ENCODE measurements at regions not wholly inside any gene's neighbourhood (a gene's known extent, or its start where the extent isn't known, plus 50 kb on each side); places are given as distances from the start of the nearest gene placed in this dataset.

DNA sequence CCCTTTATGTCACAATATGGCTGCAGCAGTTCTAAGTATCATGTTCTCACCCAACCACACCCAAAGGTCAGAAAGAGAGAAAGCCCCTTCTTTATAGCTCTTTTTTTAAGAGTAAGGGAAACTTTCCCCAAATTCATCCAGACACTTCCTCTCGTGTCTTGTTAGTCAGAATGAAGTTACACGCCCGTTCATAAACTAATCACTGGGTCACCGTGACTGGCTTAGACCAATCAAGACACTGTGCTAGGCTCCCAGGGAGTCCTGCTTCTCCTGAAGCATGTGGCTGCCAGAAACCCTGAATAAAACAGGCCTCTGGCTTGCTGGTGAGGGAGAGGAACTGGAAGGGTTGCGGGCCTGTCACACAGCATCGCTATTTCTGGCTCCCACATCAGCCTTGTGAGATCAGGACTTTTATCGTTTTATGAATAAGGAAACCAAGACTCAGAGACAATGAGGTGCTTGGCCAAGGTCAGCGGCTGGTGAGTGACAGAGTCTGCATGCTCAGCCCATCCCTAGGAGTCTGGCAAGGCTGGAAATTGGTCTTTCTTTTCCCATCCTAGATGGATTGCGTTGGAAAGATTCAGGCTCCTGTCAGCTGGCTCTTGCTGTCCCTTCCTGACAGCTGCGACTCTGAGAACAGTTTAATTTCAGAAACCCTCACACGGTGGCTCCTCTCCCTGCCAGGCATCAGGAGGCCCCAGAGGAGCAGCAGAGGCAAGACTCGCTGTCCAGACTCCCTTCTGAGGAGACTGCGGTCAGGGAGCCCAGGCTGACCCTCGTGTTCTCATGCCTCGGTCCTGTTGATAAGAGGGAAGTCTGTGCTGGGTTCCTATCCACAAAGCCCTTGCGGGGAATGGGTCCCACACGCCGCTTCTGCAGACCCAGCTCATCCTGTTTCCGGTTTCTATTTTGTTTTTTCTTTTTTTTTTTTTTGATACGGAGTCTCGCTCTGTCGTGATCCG lies 104.5 kb upstream of the TAF1B start:
- peak overlapping the region; percentile 70 to 92 (median 88) for H3K27ac ChIP-seq
- intact Hi-C loops (cut with DNase I) = loop anchor here in 3 of 10 donors (2.0 to 10.0 kb wide), 3 partner anchors 20 to 107 kb away; partner anchors contain the start of gene YWHAQ (in 2 of the 3)
- peak overlapping the region in 9 of 10 donors; percentile 14 to 53 (median 40) for H3K4me3 ChIP-seq
- H3K9me3 ChIP-seq = peaks cover 0 to 20% (median 10%) of the 10 kb centered on the region in 11 donors
- DNase-seq = peak in 1 of 2 donors; percentile 58
- 15 to 16% methylated on average over 23 of the region's 23 CpGs for WGBS, 2 donors
- ATAC-seq = peak; percentile 46 to 71 (median 66)
- no peaks in the 10 kb centered on the region for H3K27me3 ChIP-seq
- peaks cover 9 to 42% (median 27%) of the 10 kb centered on the region in 9 donors for H3K4me1 ChIP-seq
- TF ChIP-seq, protein P1, sequence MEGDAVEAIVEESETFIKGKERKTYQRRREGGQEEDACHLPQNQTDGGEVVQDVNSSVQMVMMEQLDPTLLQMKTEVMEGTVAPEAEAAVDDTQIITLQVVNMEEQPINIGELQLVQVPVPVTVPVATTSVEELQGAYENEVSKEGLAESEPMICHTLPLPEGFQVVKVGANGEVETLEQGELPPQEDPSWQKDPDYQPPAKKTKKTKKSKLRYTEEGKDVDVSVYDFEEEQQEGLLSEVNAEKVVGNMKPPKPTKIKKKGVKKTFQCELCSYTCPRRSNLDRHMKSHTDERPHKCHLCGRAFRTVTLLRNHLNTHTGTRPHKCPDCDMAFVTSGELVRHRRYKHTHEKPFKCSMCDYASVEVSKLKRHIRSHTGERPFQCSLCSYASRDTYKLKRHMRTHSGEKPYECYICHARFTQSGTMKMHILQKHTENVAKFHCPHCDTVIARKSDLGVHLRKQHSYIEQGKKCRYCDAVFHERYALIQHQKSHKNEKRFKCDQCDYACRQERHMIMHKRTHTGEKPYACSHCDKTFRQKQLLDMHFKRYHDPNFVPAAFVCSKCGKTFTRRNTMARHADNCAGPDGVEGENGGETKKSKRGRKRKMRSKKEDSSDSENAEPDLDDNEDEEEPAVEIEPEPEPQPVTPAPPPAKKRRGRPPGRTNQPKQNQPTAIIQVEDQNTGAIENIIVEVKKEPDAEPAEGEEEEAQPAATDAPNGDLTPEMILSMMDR (IDR thresholded peaks at IDR 0.05) = peak in 1 of 9 donors; percentile 3
- no peaks in the 10 kb centered on the region for H3K36me3 ChIP-seq

DNA sequence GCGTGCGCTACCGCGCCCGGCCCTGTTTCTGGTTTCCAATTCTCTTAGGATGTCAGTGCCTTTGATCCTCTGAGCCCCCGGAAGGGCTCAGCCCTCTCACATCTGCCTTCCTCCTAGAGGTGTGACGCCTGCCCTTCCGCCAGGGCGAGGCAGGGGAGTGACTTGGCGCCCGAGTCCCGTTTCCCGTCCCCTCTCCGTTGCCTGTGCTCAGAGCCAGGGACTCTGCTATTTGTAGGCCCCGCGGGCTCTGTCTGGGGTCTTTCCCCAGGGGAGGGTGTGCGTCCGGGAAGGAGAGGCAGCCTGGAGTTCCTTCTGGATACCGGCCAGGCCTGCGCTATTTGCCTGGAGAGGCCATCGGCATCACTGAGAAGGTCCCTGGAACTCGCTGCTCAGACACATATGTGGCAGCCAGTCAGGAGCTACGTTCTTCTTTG lies 103.7 kb upstream of the TAF1B start:
- TF ChIP-seq, protein P1 (IDR thresholded peaks at IDR 0.05) = no peak
- H3K9me3 ChIP-seq = peaks cover 0 to 13% (median 5%) of the 10 kb centered on the region in 11 donors
- H3K27me3 ChIP-seq = no peaks in the 10 kb centered on the region
- peak; percentile 86 to 93 (median 90) for ATAC-seq
- H3K27ac ChIP-seq = peak overlapping the region; percentile 70 to 92 (median 88)
- peak overlapping the region in 9 of 10 donors; percentile 14 to 53 (median 40) for H3K4me3 ChIP-seq
- DNase-seq = peak; percentile 86 to 91
- WGBS, 2 donors = 35 to 37% methylated on average over 23 of the region's 23 CpGs
- intact Hi-C loops (cut with DNase I) = loop anchor here in 3 of 10 donors (2.0 to 10.0 kb wide), 3 partner anchors 19 to 107 kb away; partner anchors contain the start of gene YWHAQ (in 2 of the 3)
- H3K4me1 ChIP-seq = peaks cover 9 to 42% (median 28%) of the 10 kb centered on the region in 9 donors
- H3K36me3 ChIP-seq = no peaks in the 10 kb centered on the region

DNA sequence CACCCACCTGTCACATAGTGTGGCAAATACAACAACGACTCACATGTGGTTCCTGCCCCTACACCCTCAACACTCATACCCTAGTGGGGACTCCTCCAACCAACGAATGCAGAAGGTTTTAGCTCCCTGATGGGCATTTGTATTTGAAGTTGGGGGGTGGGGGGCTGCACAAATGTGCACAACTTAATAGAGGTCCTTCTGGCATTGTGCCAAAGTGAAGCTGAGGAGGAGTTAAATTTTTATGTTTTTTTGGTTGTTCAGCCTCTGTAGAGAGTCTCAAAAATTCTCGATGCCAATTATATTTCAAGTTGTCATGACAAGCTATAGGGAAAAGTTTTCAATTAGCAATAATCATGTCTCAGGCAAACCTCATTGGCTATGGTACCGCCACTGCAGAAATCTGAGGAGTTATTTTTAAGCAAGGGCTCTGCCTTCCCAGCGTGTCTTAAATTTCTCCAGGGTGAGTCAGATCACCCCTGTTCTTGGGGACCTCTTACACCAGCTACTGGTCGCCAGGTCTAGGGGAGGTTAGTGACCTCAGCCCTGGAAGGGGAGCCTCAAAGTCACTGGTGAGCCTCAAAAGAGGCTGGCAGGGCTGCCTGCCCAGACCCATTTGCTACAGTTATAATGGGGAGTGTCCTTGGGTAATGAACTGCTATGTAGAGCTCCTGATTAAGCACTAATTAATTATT lies 102.7 kb upstream of the TAF1B start:
- Histone ChIP-seq H3K27me3 (no peaks in the 10 kb centered on the region), H3K9me3 (peaks cover 0 to 6% (median 0%) of the 10 kb centered on the region in 11 donors), H3K27ac (peak overlapping the region in 2 of 10 donors; percentile 37 to 39), H3K36me3 (no peaks in the 10 kb centered on the region), H3K4me3 (no peak overlapping the region), H3K4me1 (peaks cover 9 to 45% (median 30%) of the 10 kb centered on the region in 9 donors)
- peak in 2 of 8 donors; percentile 9 to 24 for ATAC-seq
- TF ChIP-seq, protein P1 (IDR thresholded peaks at IDR 0.05) = no peak
- intact Hi-C loops (cut with DNase I) = no loop called here
- DNase-seq = no peak
- 63 to 76% methylated on average over 6 of the region's 6 CpGs for WGBS, 2 donors

DNA sequence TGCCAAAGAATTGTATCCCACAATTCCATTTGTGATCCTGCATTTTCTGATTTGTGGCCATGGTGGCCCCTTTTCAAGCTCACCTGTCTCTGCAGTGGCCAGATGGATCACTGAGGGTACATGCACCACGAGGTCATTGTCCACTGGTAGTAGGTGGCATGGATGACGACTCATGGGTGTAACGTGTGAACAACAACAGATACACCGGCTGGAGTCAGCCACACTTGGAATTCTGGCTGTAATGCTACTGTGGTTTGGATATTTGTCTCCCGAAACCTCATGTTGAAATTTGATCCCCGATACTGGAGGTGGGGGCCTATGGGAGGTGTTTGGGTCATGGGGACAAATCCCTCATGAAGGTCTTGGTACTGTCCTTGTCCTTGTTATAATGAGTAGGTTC lies 102.2 kb upstream of the TAF1B start:
- H3K4me1 ChIP-seq = peaks cover 9 to 45% (median 30%) of the 10 kb centered on the region in 9 donors
- 88 to 91% methylated on average over 6 of the region's 6 CpGs for WGBS, 2 donors
- no peaks in the 10 kb centered on the region for H3K27me3 ChIP-seq
- no peaks in the 10 kb centered on the region for H3K36me3 ChIP-seq
- H3K9me3 ChIP-seq = peaks cover 0 to 5% (median 0%) of the 10 kb centered on the region in 11 donors
- DNase-seq (no peak), ATAC-seq (no peak)
- peak overlapping the region in 2 of 10 donors; percentile 37 to 39 for H3K27ac ChIP-seq
- TF ChIP-seq, protein P1 (IDR thresholded peaks at IDR 0.05) = no peak
- intact Hi-C loops (cut with DNase I) = no loop called here
- H3K4me3 ChIP-seq = no peak overlapping the region
